GM12874 (cell line): ENCODE measurements at regions not wholly inside any gene's neighbourhood (a gene's known extent, or its start where the extent isn't known, plus 50 kb on each side); places are given as distances from the start of the nearest gene placed in this dataset.

Experiments used
- CTCF ChIP-seq: IDR thresholded peaks from 2 replicates; pipeline ENCODE4 v1.5.1; 2011; ENCODE audit warnings: low read depth, mild to moderate bottlenecking, control low read depth, low read length, moderate library complexity; ENCODE audit not compliant: insufficient read depth

DNA sequence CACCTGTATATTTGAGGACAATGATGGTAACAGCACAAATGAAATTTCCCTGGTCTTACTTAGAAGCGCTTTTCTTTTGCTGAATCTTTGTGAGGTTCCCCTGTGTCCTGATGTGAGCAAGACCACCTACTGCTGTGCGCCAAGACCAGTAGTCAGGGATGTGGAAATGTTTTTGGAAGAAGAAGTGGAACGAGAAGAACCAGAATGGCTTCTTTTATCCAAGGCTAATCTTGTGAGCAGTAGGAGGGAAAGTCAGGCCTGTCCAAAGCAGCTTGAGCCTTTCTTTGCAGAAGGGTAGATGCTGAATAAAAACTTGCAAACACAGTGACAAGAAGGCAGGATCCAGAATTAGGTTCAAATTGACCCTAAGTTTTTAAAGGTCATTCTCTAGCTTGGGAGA lies 223.0 kb downstream of the FAT3 start:
- no peak for TF ChIP-seq CTCF

DNA sequence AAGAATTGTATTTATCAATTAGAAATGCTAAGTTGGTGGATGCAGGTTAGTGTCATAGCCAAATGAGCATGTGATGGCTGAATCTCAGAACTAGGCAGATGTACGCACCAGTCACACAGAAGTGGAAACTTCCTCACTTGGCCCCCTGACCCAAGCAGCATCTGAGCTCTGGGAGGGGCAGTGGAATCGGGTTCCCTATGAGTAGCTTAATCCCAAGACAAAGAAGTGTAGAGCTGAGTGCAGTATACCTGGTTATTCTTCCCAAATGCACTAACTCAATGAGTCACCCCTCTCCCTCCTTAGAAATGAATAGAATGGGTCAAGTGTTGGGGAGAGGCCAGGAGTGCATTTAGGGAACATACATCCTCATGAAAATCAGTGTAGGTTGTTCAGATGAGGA lies 224.6 kb downstream of the FAT3 start:
- TF ChIP-seq CTCF: no peak

- TF ChIP-seq CTCF: no peak
Measured at GRCh38 chr11:92449780-92450179, 225.2 kb downstream of the FAT3 start.

- no peak for TF ChIP-seq CTCF
Measured at GRCh38 chr11:92451063-92451462, 226.4 kb downstream of the FAT3 start.

DNA sequence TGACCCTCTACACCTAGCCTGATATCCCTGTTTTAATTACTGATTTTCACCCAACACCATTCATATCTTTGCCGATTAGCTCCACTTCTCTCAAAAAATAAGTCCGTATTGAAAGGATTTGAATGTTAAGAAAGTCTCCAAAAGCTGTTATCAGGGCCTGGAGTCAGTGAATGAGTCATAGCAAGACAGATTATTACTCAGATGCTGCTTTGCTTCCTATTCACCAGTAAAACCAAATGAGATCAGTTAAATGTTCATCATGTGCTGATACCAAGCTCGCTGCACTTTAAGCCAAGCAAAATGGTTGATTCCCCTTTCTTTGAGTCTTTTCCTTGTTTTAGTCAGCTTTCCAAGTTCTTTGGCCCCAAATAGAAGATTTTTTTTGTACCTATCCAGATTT lies 228.4 kb downstream of the FAT3 start:
- TF ChIP-seq CTCF: no peak

- no peak for TF ChIP-seq CTCF
Measured at GRCh38 chr11:92455210-92455790, 230.7 kb downstream of the FAT3 start.

GRCh38 chr11:92457250-92457649 lies 232.6 kb downstream of the FAT3 start:
- no peak for TF ChIP-seq CTCF
